Esophagus squamous epithelium (tissue), 4 donors: ENCODE measurements at regions not wholly inside any gene's neighbourhood (a gene's known extent, or its start where the extent isn't known, plus 50 kb on each side); places are given as distances from the start of the nearest gene placed in this dataset.

Experiments used
- CTCF ChIP-seq, 6 experiments: fragments of 450-650 bp in 4 of 6; fragments of 200-600 bp in 2 of 6; sonication (generic) in 2 of 6; IDR thresholded peaks; one replicate each; pipeline ENCODE4 v1.5.1; 2016 to 2019; ENCODE audit warnings: antibody characterized with exemption in 6 of 6, mild to moderate bottlenecking in 4 of 6, moderate library complexity in 4 of 6
- POLR2A ChIP-seq, 4 donors: fragments of 450-650 bp; IDR thresholded peaks; one replicate each; pipeline ENCODE4 v1.6.1; 2017; ENCODE audit warnings: antibody characterized with exemption in 4 of 4, mild to moderate bottlenecking in 4 of 4, moderate library complexity in 3 of 4

GRCh38 chr3:147187687-147188086 lies 218.7 kb downstream of the ZIC4 start:
- TF ChIP-seq CTCF (IDR thresholded peaks at IDR 0.05) (no peak), POLR2A (IDR thresholded peaks at IDR 0.05) (no peak)
